Stimulated activated CD4-positive, alpha-beta T cell treated with anti-CD3 and anti-CD28 coated beads, Interleukin-2, amount 100 ng/mL, for 4 hours (primary cell): ENCODE measurements at regions not wholly inside any gene's neighbourhood (a gene's known extent, or its start where the extent isn't known, plus 50 kb on each side); places are given as distances from the start of the nearest gene placed in this dataset.

Experiments used
- DNase-seq: peaks from one replicate; pipeline ENCODE4 v3.0.0-alpha.2; 2020; ENCODE audit warnings: low read depth

- no peak for DNase-seq
These were observed 521.8 kb downstream of the MIAT start for GRCh38 chr22:27179161-27179560.

- no peak for DNase-seq
These were observed 524.1 kb downstream of the MIAT start for GRCh38 chr22:27181537-27181936.

GRCh38 chr22:27183474-27183873 is 526.1 kb downstream of the MIAT start:
- no peak for DNase-seq

- no peak for DNase-seq
These were observed 527.8 kb downstream of the MIAT start for GRCh38 chr22:27185099-27185709.

- DNase-seq, result no peak
These were observed 528.4 kb downstream of the MIAT start for GRCh38 chr22:27185760-27186302.

GRCh38 chr22:27186643-27187042 is 529.3 kb downstream of the MIAT start:
- DNase-seq, result no peak

- no peak for DNase-seq
These were observed 534.9 kb downstream of the MIAT start for GRCh38 chr22:27192135-27192829.

GRCh38 chr22:27193215-27193614 is 535.8 kb downstream of the MIAT start:
- no peak for DNase-seq

GRCh38 chr22:27193636-27194035 is 536.2 kb downstream of the MIAT start:
- no peak for DNase-seq

- DNase-seq, result no peak
These were observed 536.8 kb downstream of the MIAT start for GRCh38 chr22:27194096-27194748.

- DNase-seq, result no peak
These were observed 537.7 kb downstream of the MIAT start for GRCh38 chr22:27195094-27195493.

GRCh38 chr22:27195494-27195893 is 538.1 kb downstream of the MIAT start:
- no peak for DNase-seq

GRCh38 chr22:27196606-27197005 is 539.2 kb downstream of the MIAT start:
- no peak for DNase-seq

- DNase-seq, result no peak
These were observed 539.7 kb downstream of the MIAT start for GRCh38 chr22:27197052-27197451.

- no peak for DNase-seq
These were observed 540.2 kb downstream of the MIAT start for GRCh38 chr22:27197618-27198017.

- DNase-seq, result no peak
These were observed 541.2 kb downstream of the MIAT start for GRCh38 chr22:27198518-27199035.

- DNase-seq, result no peak
These were observed 542.0 kb downstream of the MIAT start for GRCh38 chr22:27199354-27199753.

GRCh38 chr22:27201276-27201675 is 543.9 kb downstream of the MIAT start:
- DNase-seq, result no peak

- DNase-seq, result no peak
These were observed 544.4 kb downstream of the MIAT start for GRCh38 chr22:27201741-27202140.

GRCh38 chr22:27203276-27203660 is 545.9 kb downstream of the MIAT start:
- DNase-seq, result no peak

- no peak for DNase-seq
These were observed 546.9 kb downstream of the MIAT start for GRCh38 chr22:27204280-27204679.

GRCh38 chr22:27204817-27205216 is 547.4 kb downstream of the MIAT start:
- DNase-seq, result no peak
